Colon (tissue), 2 donors: ENCODE measurements at regions not wholly inside any gene's neighbourhood (a gene's known extent, or its start where the extent isn't known, plus 50 kb on each side); places are given as distances from the start of the nearest gene placed in this dataset.

Experiments
- FAIRE-seq: peaks from 2 replicates; lab custom pipeline; 2012; peaks lifted over from hg19 to GRCh38; lab: Jason Lieb, UNC
- donor health status: control.
- donor health status: control.

GRCh38 chr10:53003094-53003493 lies 230.5 kb upstream of the MBL2 start:
- FAIRE-seq = no peak

GRCh38 chr10:52999681-53000080 lies 227.1 kb upstream of the MBL2 start:
- FAIRE-seq = no peak

DNA sequence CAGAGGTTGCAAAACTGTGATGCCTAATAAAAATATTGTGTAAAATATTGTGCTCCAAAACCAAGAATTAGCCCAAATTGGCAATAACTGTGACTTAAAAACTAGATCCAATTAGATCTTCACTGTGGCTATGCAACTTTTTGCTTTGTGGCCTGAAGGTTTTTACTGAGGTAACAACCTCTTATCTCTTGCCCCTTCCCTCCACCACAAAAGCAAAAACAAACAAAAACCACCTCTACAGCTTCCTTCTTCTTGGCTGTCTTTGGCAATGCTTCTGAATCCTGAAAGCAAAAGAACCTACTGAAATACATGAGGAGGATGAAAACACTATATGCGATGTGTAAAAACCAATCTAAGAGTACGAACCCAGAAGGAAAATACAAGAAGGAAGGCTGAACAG lies 226.7 kb upstream of the MBL2 start:
- no peak for FAIRE-seq

- no peak for FAIRE-seq
Measured at GRCh38 chr10:52997007-52997406, 224.4 kb upstream of the MBL2 start.

- FAIRE-seq = no peak
Measured at GRCh38 chr10:52994370-52994769, 221.8 kb upstream of the MBL2 start.

DNA sequence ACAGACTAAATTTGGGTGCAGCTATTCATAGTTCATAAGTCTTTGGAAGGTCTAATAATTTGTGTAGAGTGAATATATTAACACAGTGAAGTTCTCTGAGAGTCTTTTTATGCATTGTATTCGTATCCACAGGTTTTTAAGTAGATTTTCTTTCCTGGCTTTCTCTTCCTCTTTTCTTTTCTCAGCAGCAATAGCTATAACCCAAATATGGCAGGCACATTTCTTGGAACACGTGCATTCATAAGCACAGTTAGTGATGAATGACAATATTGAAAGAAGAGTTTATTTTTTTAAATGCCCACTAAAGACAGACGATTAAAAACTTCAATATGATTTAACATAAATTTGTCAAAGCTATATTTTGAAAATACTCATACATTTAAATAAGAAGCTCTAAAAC lies 220.5 kb upstream of the MBL2 start:
- FAIRE-seq = no peak

- FAIRE-seq = no peak
Measured at GRCh38 chr10:52992567-52992966, 220.0 kb upstream of the MBL2 start.

DNA sequence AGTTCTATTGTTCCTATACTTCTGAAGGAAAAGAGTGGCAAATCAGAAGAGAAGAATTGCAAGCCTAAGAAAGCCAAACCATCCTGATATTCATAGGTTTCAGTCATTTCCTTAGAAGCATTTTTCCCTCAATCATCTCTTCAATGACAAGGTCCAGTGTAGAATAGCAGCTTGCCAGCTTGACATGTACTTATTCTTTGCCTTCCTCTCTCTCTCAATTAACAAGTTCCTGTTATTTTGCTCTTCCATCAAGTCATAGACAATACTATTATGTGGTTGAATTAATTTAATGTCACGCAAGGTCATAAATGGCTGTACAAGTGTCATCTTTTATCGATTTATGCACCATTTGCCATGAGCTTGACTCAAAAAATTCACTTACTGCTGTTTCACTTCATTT lies 216.3 kb upstream of the MBL2 start:
- no peak for FAIRE-seq

DNA sequence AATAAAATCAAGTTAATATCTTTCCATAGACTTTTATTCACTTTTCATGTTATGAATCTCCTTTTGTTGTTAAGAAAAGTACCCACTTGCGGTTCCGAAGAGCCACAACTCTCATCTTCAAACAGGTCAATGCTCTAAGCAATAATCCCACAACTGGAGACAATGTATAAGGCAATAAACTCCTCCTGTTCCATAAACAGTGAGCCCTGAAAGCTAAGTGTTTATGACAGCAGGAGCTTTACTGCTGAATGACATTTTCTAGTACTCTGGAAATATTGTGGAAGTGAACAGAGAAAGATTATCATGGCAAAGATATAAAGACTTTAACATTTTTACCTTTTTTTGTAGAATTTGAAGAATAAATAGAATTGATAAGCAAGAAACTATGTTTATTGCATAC lies 213.5 kb upstream of the MBL2 start:
- no peak for FAIRE-seq

- no peak for FAIRE-seq
Measured at GRCh38 chr10:52984169-52984568, 211.6 kb upstream of the MBL2 start.

DNA sequence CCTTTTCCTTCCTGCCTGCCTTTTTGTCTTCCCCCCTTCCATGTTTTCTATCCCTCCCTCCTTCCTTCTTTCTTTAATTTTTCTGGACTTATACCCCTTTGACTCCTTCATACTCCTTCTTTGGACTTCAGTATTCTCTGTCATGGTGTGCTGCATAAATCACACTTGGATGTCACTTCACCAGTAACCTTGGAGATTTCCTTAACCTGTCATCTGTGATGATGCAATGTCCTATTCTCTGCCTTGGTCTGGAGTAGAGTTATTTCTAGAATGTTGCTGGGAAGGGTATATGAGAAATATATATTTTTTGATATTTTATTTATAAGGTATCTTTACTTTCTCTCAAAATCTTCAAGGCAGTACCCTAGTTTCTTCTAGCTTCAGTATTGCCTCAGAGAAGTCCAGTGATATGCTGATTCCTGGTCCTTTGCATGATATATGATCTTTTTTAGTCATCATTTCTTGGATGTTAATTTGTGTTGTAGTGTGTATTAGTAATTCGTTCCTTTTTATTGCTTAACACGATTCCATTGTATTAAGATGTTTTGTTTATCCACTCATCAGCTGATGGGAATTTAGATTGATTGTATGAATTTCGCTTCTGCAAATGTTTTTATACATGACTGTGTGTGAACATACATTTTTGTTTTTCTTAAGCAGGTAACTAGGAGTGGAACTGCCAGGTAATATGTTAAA lies 206.9 kb upstream of the MBL2 start:
- FAIRE-seq = no peak

GRCh38 chr10:52977581-52977980 lies 205.0 kb upstream of the MBL2 start:
- no peak for FAIRE-seq

GRCh38 chr10:52967806-52968795 lies 195.5 kb upstream of the MBL2 start:
- no peak for FAIRE-seq

- no peak for FAIRE-seq
Measured at GRCh38 chr10:52966904-52967303, 194.3 kb upstream of the MBL2 start.

DNA sequence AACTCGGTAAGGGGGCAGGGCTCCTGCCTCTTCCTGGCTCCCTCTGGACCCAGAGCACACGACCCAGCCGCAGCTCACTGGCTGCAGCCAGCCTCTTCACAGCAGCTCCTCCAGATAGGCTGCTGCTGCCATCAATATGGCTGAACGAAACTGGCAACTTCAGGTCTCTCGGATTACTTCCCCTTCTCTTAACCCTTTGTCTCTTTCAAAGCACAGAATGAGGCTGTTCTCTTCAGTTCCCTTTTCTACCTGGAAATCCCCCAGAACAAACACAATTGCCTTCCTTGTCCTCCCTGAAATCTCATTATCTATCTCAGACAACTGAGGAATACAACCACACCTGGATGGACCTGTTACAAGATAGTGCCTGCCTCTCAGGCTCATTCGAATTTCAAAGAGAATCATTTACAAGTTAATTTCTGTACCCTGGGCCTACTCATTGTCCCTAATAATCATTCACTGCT lies 193.4 kb upstream of the MBL2 start:
- no peak for FAIRE-seq

DNA sequence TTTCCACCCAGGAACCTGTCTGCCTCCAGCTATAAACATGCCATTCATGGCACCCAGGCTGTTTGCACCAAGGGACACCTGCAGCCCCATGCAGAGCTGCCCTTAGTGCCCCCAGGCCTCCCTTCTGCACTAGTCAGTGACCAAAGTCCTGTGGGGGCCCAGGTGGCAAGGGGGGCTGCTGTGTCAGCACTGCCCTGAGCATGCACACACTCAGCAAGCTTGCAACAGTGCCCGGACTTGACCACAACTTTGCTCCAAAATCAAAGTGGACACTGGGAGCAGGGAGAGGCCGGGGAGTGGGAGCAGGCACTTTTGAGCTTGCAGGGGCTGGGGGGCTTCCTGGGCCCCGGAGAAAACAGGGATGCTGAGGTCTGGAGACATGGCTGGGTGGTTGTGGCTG lies 192.9 kb upstream of the MBL2 start:
- no peak for FAIRE-seq

GRCh38 chr10:52961323-52961722 lies 188.7 kb upstream of the MBL2 start:
- no peak for FAIRE-seq

GRCh38 chr10:52959810-52960209 lies 187.2 kb upstream of the MBL2 start:
- no peak for FAIRE-seq

DNA sequence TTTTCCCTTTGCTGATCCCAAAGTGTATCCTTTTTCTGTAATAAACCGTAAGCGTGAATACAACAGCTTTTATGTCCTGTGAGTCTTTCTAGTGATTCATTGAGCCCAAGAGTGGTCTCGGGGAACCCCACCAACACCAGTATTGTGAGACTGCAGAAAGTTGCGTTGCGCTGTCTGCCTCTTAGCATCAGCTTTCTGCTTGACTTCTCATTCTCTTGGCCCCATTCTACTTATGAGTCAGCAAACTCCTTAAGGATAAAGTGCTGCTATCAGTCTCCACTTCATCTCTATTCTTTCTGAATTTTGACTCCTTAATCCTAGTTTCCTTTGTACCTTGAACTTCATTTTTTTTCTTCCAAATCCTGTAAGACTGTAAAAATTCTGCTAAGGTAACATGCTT lies 184.3 kb upstream of the MBL2 start:
- FAIRE-seq = no peak

DNA sequence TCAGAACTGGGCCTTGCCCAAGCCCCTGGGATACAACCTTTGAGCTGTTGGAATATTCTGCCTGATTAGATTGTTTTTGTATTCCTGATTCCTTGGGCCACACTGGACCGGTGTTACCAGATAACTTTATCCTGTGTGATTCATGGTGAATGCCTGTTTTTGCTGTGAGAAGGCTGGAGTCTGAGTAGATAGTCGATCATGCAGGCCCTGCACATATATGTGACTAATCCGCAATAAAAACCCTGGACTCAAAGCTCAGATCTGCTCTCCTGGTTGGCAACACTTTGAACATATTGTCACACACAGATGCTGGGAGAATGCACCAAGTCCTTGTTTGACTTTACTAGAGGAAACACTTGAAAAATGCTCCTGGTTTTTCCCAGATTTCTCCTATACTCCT lies 183.9 kb upstream of the MBL2 start:
- FAIRE-seq = no peak

- FAIRE-seq = no peak
Measured at GRCh38 chr10:52955337-52955736, 182.8 kb upstream of the MBL2 start.

- FAIRE-seq = no peak
Measured at GRCh38 chr10:52954407-52954806, 181.8 kb upstream of the MBL2 start.

- FAIRE-seq = no peak
Measured at GRCh38 chr10:52952391-52953055, 179.9 kb upstream of the MBL2 start.
